ENCODE measurements at regions not wholly inside any gene's neighbourhood (a gene's known extent, or its start where the extent isn't known, plus 50 kb on each side); places are given as distances from the start of the nearest gene placed in this dataset.

GRCh38 chr4:8770518-8771257 is 101.0 kb downstream of the HMX1 start:
- no peak overlapping the region for H2AFZ ChIP-seq (ENCODE audit: low read length)
- CTCF ChIA-PET (ENCODE audit: partially characterized antibody), result interaction anchor here (1.0 to 1.1 kb wide), 2 partner anchors 9 to 83 kb away, joined by 3 to 4 read pairs; no protein-coding TSS in a partner anchor

More at GRCh38 chr4:8770518-8771257, 101.0 kb downstream of the HMX1 start:
- H3K4ac ChIP-seq (replicated peaks; ENCODE audit: insufficient read length, low read depth, low read length), result no peak overlapping the region
- H3K56ac ChIP-seq (replicated peaks; ENCODE audit: insufficient read length, low read depth, low read length), result no peak overlapping the region
- no peak overlapping the region for H3K14ac ChIP-seq (ENCODE audit: insufficient read length)
- H3K27me3 ChIP-seq (replicated peaks in 1 of 4; ENCODE audit: control insufficient read depth in 3 of 4, extremely low read depth in 1 of 4, insufficient read depth in 3 of 4, low read length in 3 of 4), result no peaks in the 10 kb centered on the region
- no peak overlapping the region for H4K8ac ChIP-seq (ENCODE audit: extremely low read depth, insufficient read depth, low read length)
- no peak overlapping the region for H3K9ac ChIP-seq (replicated peaks in 1 of 4; ENCODE audit: extremely low read depth in 1 of 4, low read depth in 3 of 4, low read length in 3 of 4)
- no peak overlapping the region for H2BK15ac ChIP-seq (ENCODE audit: low read length)
- H2BK20ac ChIP-seq (ENCODE audit: low read length), result no peak overlapping the region
- no peaks in the 10 kb centered on the region for H3K9me3 ChIP-seq (ENCODE audit: insufficient read depth in 2 of 2, low read depth in 1 of 2, low read length in 1 of 2)
- H3K36me3 ChIP-seq (ENCODE audit: control insufficient read depth in 2 of 4, insufficient read depth in 4 of 4, low read length in 3 of 4), result no peaks in the 10 kb centered on the region
- no peak overlapping the region for H2BK5ac ChIP-seq (ENCODE audit: low read depth, low read length)
- no peak overlapping the region for H2BK120ac ChIP-seq (replicated peaks; ENCODE audit: low read depth, low read length)
- H2AK5ac ChIP-seq (ENCODE audit: low read depth, low read length), result no peak overlapping the region
- H2BK12ac ChIP-seq (ENCODE audit: low read depth, low read length), result peak overlapping the region; percentile 27; the same call in 1 of the 2 replicates
- no peak overlapping the region for H3K27ac ChIP-seq (ENCODE audit: low read depth, low read length)
- peak overlapping the region in 1 of 2 experiments; percentile 7; a peak in 1 of 4 replicates for H3K4me2 ChIP-seq (ENCODE audit: insufficient read depth in 1 of 2, low read depth in 2 of 2, low read length in 2 of 2)
- no peak overlapping the region for H3K18ac ChIP-seq (ENCODE audit: extremely low read depth, low read length)
- H3K79me2 ChIP-seq (ENCODE audit: control insufficient read depth in 1 of 2, insufficient read depth in 2 of 2, low read length in 2 of 2), result no peaks in the 10 kb centered on the region
- no peak overlapping the region for H4K5ac ChIP-seq (ENCODE audit: insufficient read length, low read depth, low read length)
- POLR2A ChIA-PET (ENCODE audit: partially characterized antibody), result no interaction called here
- peaks cover 0 to 3% of the 10 kb centered on the region in 2 experiments for H4K20me1 ChIP-seq (replicated peaks in 1 of 2; ENCODE audit: control insufficient read depth in 1 of 2, insufficient read depth in 2 of 2, low read length in 2 of 2)
- FAIRE-seq (no peak), DNase-seq (ENCODE audit: low read depth in 1 of 2, low spot score in 2 of 2) (no peak)
- no peak overlapping the region for H4K91ac ChIP-seq (replicated peaks; ENCODE audit: insufficient read length, low read length)
- TF ChIP-seq NRF1 (IDR thresholded peaks at IDR 0.05; ENCODE audit: low read depth, low read length) (no peak), ASH2L (IDR thresholded peaks at IDR 0.05; ENCODE audit: low read length) (no peak), JUN (IDR thresholded peaks at IDR 0.05; ENCODE audit: low read depth, low read length) (no peak), RAD21 (IDR thresholded peaks at IDR 0.05 in 1 of 2, conservative IDR thresholded peaks at IDR 0.05 in 1 of 2; ENCODE audit: low read depth in 2 of 2, low read length in 2 of 2) (no peak), SIN3A (conservative IDR thresholded peaks at IDR 0.05 in 1 of 2, IDR thresholded peaks at IDR 0.05 in 1 of 2; ENCODE audit: low read depth in 1 of 2, low read length in 2 of 2) (no peak), SP4 (IDR thresholded peaks at IDR 0.05; ENCODE audit: low read length) (no peak), JUND (IDR thresholded peaks at IDR 0.05; ENCODE audit: low read length) (no peak), ATF3 (IDR thresholded peaks at IDR 0.05; ENCODE audit: insufficient read depth, low read depth, low read length) (no peak), KDM5A (IDR thresholded peaks at IDR 0.05; ENCODE audit: low read length) (no peak), BCL11A (IDR thresholded peaks at IDR 0.05; ENCODE audit: low read depth in 2 of 2, low read length in 2 of 2) (no peak), MAX (IDR thresholded peaks at IDR 0.05) (no peak)
- 74% methylated on average over 18 of the region's 20 CpGs; no CpG with 5 or more reads in 1 of the 2 experiments for WGBS, 2 experiments (ENCODE audit: extremely low coverage in 1 of 2, insufficient coverage in 1 of 2, insufficient read length in 1 of 2, insufficient replicate concordance in 2 of 2, low coverage in 1 of 2, low lambda C conversion rate in 2 of 2, missing lambda C conversion rate in 1 of 2)
- no peak overlapping the region for H3K4me3 ChIP-seq (ENCODE audit: extremely low read depth in 1 of 4, insufficient read depth in 2 of 4, low read depth in 3 of 4, low read length in 4 of 4)
- no peaks in the 10 kb centered on the region for H3K23me2 ChIP-seq (ENCODE audit: low read depth, low read length)
- H3K79me1 ChIP-seq (ENCODE audit: low read depth, low read length), result no peaks in the 10 kb centered on the region
- peaks cover 0 to 7% (median 2%) of the 10 kb centered on the region in 4 experiments; a peak in 4 of 7 replicates for H3K4me1 ChIP-seq (replicated peaks in 1 of 4; ENCODE audit: control insufficient read depth in 3 of 4, insufficient read depth in 4 of 4, low read length in 3 of 4)
- H3K23ac ChIP-seq (ENCODE audit: insufficient read length), result no peak overlapping the region

All from H1 (cell line).